Choroid plexus epithelial cell (primary cell): ENCODE measurements at regions not wholly inside any gene's neighbourhood (a gene's known extent, or its start where the extent isn't known, plus 50 kb on each side); places are given as distances from the start of the nearest gene placed in this dataset.
"Not testable (repeated sequence)": the region's sequence is repeated elsewhere in the genome, so short reads cannot be mapped to it uniquely, and the experiment has no call there.

ENCODE experiments used
- DNase-seq: peaks from one replicate; pipeline ENCODE4 v3.0.0-alpha.2; 2010; ENCODE audit warnings: low read depth
- H3K4me3 ChIP-seq: 2 replicates; pipeline ENCODE4 v1.5.1; 2011; ENCODE audit warnings: low read depth, mild to moderate bottlenecking, control low read depth, low read length, moderate library complexity
- CTCF ChIP-seq: conservative IDR thresholded peaks from 2 replicates; pipeline ENCODE4 v1.5.1; 2011; ENCODE audit warnings: low read depth, mild to moderate bottlenecking, control low read depth, inconsistent platforms, low read length, moderate library complexity

GRCh38 chr3:20935791-20936190, 749.8 kb upstream of the SGO1 start:
- no peak overlapping the region for H3K4me3 ChIP-seq
- no peak for DNase-seq
- no peak for TF ChIP-seq CTCF

DNA sequence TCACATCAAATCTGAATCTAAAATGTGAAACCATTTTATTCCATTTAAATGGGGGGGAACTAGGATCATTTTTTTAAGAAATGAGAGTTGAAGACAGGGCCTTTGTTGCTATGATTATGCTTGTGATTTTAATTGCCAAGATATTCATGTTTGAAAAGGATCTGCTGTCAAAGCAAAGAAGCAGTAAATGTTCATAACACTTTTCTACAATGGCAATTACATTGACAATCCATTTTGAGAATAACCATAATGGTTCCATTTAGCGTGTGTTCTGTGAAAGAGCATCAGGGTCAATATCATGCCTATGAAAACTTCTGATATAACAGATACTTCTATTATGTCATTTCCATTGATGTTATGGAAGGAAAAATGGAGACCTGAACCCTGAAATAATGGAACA, 745.8 kb upstream of the SGO1 start:
- DNase-seq = no peak
- TF ChIP-seq CTCF = no peak
- no peak overlapping the region for H3K4me3 ChIP-seq

DNA sequence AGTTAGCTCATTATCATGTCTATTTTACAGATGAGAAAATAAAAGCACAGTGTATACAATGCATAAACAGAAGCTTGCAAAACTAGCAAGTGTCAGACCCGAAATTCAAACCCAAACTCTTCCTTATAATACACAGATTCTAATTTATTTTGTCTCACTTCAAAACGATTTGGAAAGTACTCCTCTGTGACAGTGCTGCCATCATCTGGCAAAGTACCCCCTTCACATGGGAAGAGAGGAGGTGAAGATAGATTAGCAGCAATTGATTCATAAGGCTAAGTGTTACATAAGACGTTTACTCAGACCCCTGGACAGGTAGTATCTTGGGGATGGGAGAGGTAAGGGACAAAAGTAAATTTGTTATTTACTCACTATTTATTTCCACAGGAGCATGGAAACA, 744.0 kb upstream of the SGO1 start:
- no peak overlapping the region for H3K4me3 ChIP-seq
- DNase-seq = peak; percentile 11
- TF ChIP-seq CTCF = peak; percentile 37

GRCh38 chr3:20924646-20925385, 738.8 kb upstream of the SGO1 start:
- no peak for TF ChIP-seq CTCF

DNA sequence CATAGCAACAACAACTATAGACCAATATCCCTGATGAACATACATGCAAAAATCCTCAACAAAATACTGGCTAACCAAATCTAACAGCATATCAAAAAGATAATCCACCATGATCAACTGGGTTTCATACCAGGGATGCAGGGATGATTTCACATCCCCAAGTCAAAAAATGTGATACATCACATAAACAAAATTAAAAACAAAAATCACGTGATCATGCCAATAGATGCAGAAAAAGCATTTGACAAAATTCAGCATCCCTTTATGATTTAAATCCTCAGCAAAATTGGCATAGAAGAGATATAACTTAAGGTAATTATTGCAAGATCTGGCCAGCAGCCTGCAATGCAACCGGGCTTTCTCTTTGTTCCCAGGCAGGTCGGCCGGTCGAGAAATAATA, 735.1 kb upstream of the SGO1 start:
- DNase-seq = not testable (repeated sequence)

More at GRCh38 chr3:20924646-20925385, 738.8 kb upstream of the SGO1 start:
- no peak for DNase-seq
- no peak overlapping the region for H3K4me3 ChIP-seq

DNA sequence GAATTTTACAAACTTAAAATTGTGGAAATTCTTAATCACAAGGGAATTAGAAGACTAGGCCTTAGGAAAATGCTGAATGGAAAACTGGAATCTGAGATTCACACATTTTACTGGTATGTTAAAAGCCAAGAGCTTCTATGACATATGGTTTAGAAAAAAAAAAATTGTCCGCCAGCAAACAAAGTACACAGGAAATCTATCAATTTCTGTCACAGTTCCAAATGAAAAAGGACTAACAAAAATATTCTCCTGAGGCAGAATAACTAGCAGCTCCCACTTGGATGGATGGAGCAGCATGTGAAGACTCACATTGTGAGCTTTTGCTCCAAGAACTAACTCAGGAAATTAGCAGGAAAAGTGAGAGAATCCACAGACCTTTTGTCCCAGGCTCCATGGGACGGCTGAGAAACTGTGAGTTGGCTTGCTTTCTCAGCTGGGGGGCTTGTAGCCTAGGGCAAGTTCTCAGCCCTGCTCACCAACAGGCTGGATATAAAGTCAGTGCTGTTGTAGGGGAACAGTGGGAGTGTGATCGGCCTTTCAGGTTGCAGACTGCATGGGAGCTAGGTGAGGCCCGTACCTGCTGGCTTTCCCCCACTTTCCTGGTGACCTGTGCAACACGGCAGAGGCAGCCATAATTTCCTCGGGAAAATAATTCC, 731.1 kb upstream of the SGO1 start:
- DNase-seq = no peak

More for the DNA sequence above, 735.1 kb upstream of the SGO1 start:
- H3K4me3 ChIP-seq = not testable (repeated sequence)

GRCh38 chr3:20914310-20914709, 728.3 kb upstream of the SGO1 start:
- no peak overlapping the region for H3K4me3 ChIP-seq
- DNase-seq = no peak
- TF ChIP-seq CTCF = no peak

More for the DNA sequence above, 731.1 kb upstream of the SGO1 start:
- no peak for TF ChIP-seq CTCF
- H3K4me3 ChIP-seq = no peak overlapping the region
